GM12878 (cell line): ENCODE measurements at regions not wholly inside any gene's neighbourhood (a gene's known extent, or its start where the extent isn't known, plus 50 kb on each side); places are given as distances from the start of the nearest gene placed in this dataset.

ENCODE experiments used
- ATF2 ChIP-seq: IDR thresholded peaks from 2 replicates; pipeline ENCODE4 v1.6.1; 2012; ENCODE audit warnings: low read length, inconsistent platforms
- CBFB ChIP-seq: IDR thresholded peaks from 2 replicates; pipeline ENCODE4 v1.6.1; 2016; ENCODE audit warnings: antibody characterized with exemption, low read depth
- CEBPB ChIP-seq, 2 experiments: fragments of 150-350 bp in 1 of 2; IDR thresholded peaks; 2 replicates each; pipeline ENCODE4 v1.6.1; 2012 to 2014; ENCODE audit warnings: low read depth in 2 of 2, low read length in 2 of 2, borderline replicate concordance in 1 of 2, inconsistent platforms in 1 of 2
- CHD2 ChIP-seq: IDR thresholded peaks from 2 replicates; pipeline ENCODE4 v1.6.1; 2011; ENCODE audit warnings: low read depth, low read length, improper control_type of control experiment, borderline replicate concordance
- CREM ChIP-seq: IDR thresholded peaks from 2 replicates; pipeline ENCODE4 v1.6.1; 2014; ENCODE audit warnings: antibody characterized with exemption, low read depth
- E2F4 ChIP-seq: IDR thresholded peaks from 2 replicates; pipeline ENCODE4 v1.6.1; 2012; ENCODE audit warnings: low read depth, low read length, improper control_type of control experiment
- EGR1 ChIP-seq, 2 experiments: IDR thresholded peaks; 1 replicate in 1 of 2; 2 replicates in 1 of 2; pipeline ENCODE4 v1.6.1; 2011 to 2012; ENCODE audit warnings: low read depth in 2 of 2, low read length in 2 of 2, borderline replicate concordance in 1 of 2, mild to moderate bottlenecking in 1 of 2, moderate library complexity in 1 of 2
- ELK1 ChIP-seq: IDR thresholded peaks from 2 replicates; pipeline ENCODE4 v1.6.1; 2012; ENCODE audit warnings: low read depth, low read length, improper control_type of control experiment
- ETV6 ChIP-seq, 2 experiments: fragments of 450-650 bp in 1 of 2; IDR thresholded peaks in 1 of 2; conservative IDR thresholded peaks in 1 of 2; 2 replicates each; pipeline ENCODE4 v1.6.1; 2014; ENCODE audit warnings: antibody characterized with exemption in 1 of 2, borderline replicate concordance in 1 of 2, low read depth in 1 of 2, mild to moderate bottlenecking in 1 of 2, moderate library complexity in 1 of 2
- FOXM1 ChIP-seq: IDR thresholded peaks from 2 replicates; pipeline ENCODE4 v1.6.1; 2012; ENCODE audit warnings: low read depth, mild to moderate bottlenecking, inconsistent platforms, low read length, moderate library complexity
- GABPA ChIP-seq: IDR thresholded peaks from 2 replicates; pipeline ENCODE4 v1.6.1; 2014; ENCODE audit warnings: antibody characterized with exemption, low read depth, mild to moderate bottlenecking, inconsistent platforms
- IKZF1 ChIP-seq: fragments of 450-650 bp; conservative IDR thresholded peaks from 2 replicates; pipeline ENCODE4 v1.6.1; 2017; ENCODE audit warnings: antibody characterized with exemption, mild to moderate bottlenecking
- MAX ChIP-seq: IDR thresholded peaks from 2 replicates; pipeline ENCODE4 v1.6.1; 2012; ENCODE audit warnings: low read depth, low read length, improper control_type of control experiment
- MEF2A ChIP-seq: IDR thresholded peaks from 2 replicates; pipeline ENCODE4 v1.6.1; 2011; ENCODE audit warnings: low read depth, mild to moderate bottlenecking, low read length, moderate library complexity; ENCODE audit not compliant: insufficient read depth
- NR2F1 ChIP-seq: fragments of 450-650 bp; conservative IDR thresholded peaks from 2 replicates; pipeline ENCODE4 v1.6.1; 2017; ENCODE audit warnings: mild to moderate bottlenecking
- PML ChIP-seq: IDR thresholded peaks from 2 replicates; pipeline ENCODE4 v1.6.1; 2012; ENCODE audit warnings: low read length, inconsistent platforms
- RELA ChIP-seq: fragments of 450-650 bp; IDR thresholded peaks from 2 replicates; pipeline ENCODE4 v1.8.0; 2014; ENCODE audit warnings: borderline replicate concordance; ENCODE audit not compliant: partially characterized antibody
- RELB ChIP-seq: fragments of 450-650 bp; IDR thresholded peaks from 2 replicates; pipeline ENCODE4 v1.6.1; 2017; ENCODE audit warnings: low read depth, mild to moderate bottlenecking, moderate library complexity
- SIN3A ChIP-seq: IDR thresholded peaks from 2 replicates; pipeline ENCODE4 v1.6.1; 2012; ENCODE audit warnings: low read depth, low read length, improper control_type of control experiment
- SMAD5 ChIP-seq: IDR thresholded peaks from 2 replicates; pipeline ENCODE4 v1.6.1; 2016; ENCODE audit warnings: antibody characterized with exemption, low read depth
- SREBF1 ChIP-seq: IDR thresholded peaks from 2 replicates; pipeline ENCODE4 v1.6.1; 2012; ENCODE audit warnings: mild to moderate bottlenecking, low read length
- STAT1 ChIP-seq: fragments of 450-650 bp; conservative IDR thresholded peaks from 2 replicates; pipeline ENCODE4 v1.6.1; 2014; ENCODE audit warnings: antibody characterized with exemption, mild to moderate bottlenecking
- SUPT20H ChIP-seq: IDR thresholded peaks from 2 replicates; pipeline ENCODE4 v1.6.1; 2011; ENCODE audit warnings: low read depth, mild to moderate bottlenecking, low read length, moderate library complexity, borderline replicate concordance; ENCODE audit not compliant: control insufficient read depth
- TCF12 ChIP-seq: IDR thresholded peaks from 2 replicates; pipeline ENCODE4 v1.6.1; 2011; ENCODE audit warnings: low read depth, mild to moderate bottlenecking, low read length
- WRNIP1 ChIP-seq: IDR thresholded peaks from 2 replicates; pipeline ENCODE4 v1.6.1; 2011; ENCODE audit warnings: low read depth, low read length, improper control_type of control experiment, borderline replicate concordance
- YY1 ChIP-seq: IDR thresholded peaks from 2 replicates; pipeline ENCODE4 v1.6.1; 2011; ENCODE audit warnings: low read depth, mild to moderate bottlenecking, low read length

- TF ChIP-seq RELB (no peak), ELK1 (no peak), ETV6 (conservative IDR thresholded peaks at IDR 0.05 in 1 of 2, IDR thresholded peaks at IDR 0.05 in 1 of 2; ENCODE audit: borderline replicate concordance in 1 of 2, low read depth in 1 of 2) (peak in 1 of 2 experiments; percentile 12; a peak in 1 of 4 replicates), WRNIP1 (no peak), YY1 (no peak), CEBPB (IDR thresholded peaks at IDR 0.05; ENCODE audit: borderline replicate concordance in 1 of 2, low read depth in 2 of 2, low read length in 2 of 2) (no peak), MAX (no peak), PML (0 out of 2 replicates have a peak, but pooled peaks have one; percentile 28), FOXM1 (peak; percentile 21; the same call in 1 of the 2 replicates), SMAD5 (no peak), CBFB (no peak), CHD2 (no peak), EGR1 (IDR thresholded peaks at IDR 0.05; ENCODE audit: borderline replicate concordance in 1 of 2, low read depth in 2 of 2, low read length in 2 of 2) (no peak), TCF12 (no peak), ATF2 (peak; percentile 57), NR2F1 (no peak), SIN3A (no peak), RELA (no peak), E2F4 (no peak), SUPT20H (no peak), MEF2A (no peak), GABPA (no peak), SREBF1 (no peak), STAT1 (no peak), IKZF1 (no peak), CREM (peak; percentile 33; the same call in 1 of the 2 replicates)
Observed at GRCh38 chr12:68483592-68484383, 126.9 kb upstream of the RAP1B start (continued).
